Activated CD8-positive, alpha-beta memory T cell treated with anti-CD3 and anti-CD28 coated beads, Interleukin-2, amount 10 ng/mL, durations not matched to agents 7 days and 5 days (primary cell): ENCODE measurements at regions not wholly inside any gene's neighbourhood (a gene's known extent, or its start where the extent isn't known, plus 50 kb on each side); places are given as distances from the start of the nearest gene placed in this dataset.

Source experiments
- ATAC-seq: fragments of 150-1000 bp; cut with Tn5 transposase; one replicate; pipeline ENCODE4 v1.10.0; 2021; ENCODE audit warnings: moderate library complexity
- CTCF ChIA-PET: fragments of 350-600 bp; sonication (Branson Sonifier 250); formaldehyde crosslinking; loops from one replicate; lab custom pipeline; 2021; ENCODE audit warnings: antibody characterized with exemption; lab: Charles Lee
- DNase-seq: peaks from one replicate; pipeline ENCODE4 v3.0.0-alpha.2; 2020
- H3K27ac Mint-ChIP-seq: one replicate; pipeline ENCODE4 v1.8.0; 2021; ENCODE audit warnings: mild to moderate bottlenecking, mixed read lengths
- H3K27me3 Mint-ChIP-seq: one replicate; pipeline ENCODE4 v1.8.0; 2021; ENCODE audit warnings: mixed read lengths
- H3K36me3 Mint-ChIP-seq: one replicate; pipeline ENCODE4 v1.8.0; 2021; ENCODE audit warnings: mild to moderate bottlenecking, mixed read lengths
- H3K4me1 Mint-ChIP-seq: one replicate; pipeline ENCODE4 v1.8.0; 2021; ENCODE audit warnings: mixed read lengths
- H3K4me3 Mint-ChIP-seq: one replicate; pipeline ENCODE4 v1.8.0; 2021; ENCODE audit warnings: mild to moderate bottlenecking, moderate library complexity, mixed read lengths
- H3K9me3 Mint-ChIP-seq: one replicate; pipeline ENCODE4 v1.8.0; 2022; ENCODE audit warnings: low read depth, mixed read lengths

DNA sequence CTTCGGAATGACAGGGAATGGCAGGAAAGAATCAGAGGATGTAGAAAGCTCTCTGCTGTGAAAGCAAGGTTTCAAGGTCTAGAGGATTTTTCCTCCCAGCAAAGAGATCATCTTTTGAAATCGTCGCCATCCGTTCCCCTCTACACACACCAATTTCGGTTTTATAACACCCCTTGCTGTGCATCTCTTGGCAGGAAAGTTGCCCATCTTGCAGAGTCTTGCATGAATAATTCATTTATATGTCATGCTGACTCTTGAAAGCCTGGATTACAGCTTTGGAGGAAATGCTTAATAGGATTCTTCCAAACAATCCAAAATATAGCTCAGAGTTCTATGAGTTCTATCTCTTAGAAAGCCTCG lies 262.7 kb downstream of the CHL1 start:
- no peak for ATAC-seq
- no peaks in the 10 kb centered on the region for H3K27me3 Mint-ChIP-seq

DNA sequence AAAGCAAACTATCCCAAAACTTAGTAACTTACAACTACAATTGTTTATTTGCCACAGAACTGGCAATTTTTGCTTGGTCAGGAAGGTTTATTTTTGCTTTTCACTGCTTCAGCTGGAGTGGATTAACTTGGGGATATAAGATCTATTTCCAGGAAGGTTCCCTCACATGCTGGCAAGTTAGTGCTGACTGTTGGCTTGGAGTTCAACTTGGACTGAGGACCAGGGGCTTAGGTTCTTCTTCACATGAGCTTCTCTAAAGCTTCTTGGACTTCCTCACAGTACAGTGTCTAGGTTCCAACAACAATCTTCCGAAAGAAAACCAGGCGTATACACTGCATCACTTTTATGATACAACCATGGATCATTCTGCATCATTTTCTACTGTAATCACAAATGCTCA lies 264.4 kb downstream of the CHL1 start:
- no peak for DNase-seq
- Mint-ChIP-seq H3K9me3 (no peaks in the 10 kb centered on the region), H3K36me3 (no peaks in the 10 kb centered on the region), H3K4me1 (no peaks in the 10 kb centered on the region), H3K27me3 (no peaks in the 10 kb centered on the region), H3K27ac (no peak overlapping the region), H3K4me3 (no peak overlapping the region)
- CTCF ChIA-PET = no interaction called here
- ATAC-seq = no peak

More for the DNA sequence above, 262.7 kb downstream of the CHL1 start:
- CTCF ChIA-PET = no interaction called here
- Mint-ChIP-seq H3K36me3 (no peaks in the 10 kb centered on the region), H3K27ac (no peak overlapping the region), H3K4me3 (no peak overlapping the region), H3K4me1 (no peaks in the 10 kb centered on the region), H3K9me3 (no peaks in the 10 kb centered on the region)
- no peak for DNase-seq

DNA sequence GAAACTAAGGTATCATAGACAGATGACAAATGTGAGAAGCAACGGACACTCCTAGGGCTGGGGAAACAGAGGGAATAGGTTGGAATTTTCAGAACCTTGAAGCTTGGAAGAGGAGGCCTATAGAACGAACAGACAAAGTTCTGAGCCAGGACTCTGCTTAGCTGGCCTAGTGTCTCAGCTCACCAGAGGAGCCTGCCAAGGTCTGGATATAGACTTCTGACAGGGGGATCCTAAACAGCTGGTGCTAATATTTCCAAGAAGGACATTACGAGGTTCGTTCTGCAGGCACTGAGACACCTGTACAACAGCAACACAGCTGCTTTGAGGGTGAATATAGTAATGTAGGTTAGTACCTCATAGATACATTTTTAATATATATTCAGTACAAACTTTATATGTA lies 266.3 kb downstream of the CHL1 start:
- no peak overlapping the region for H3K4me3 Mint-ChIP-seq
- H3K36me3 Mint-ChIP-seq = no peaks in the 10 kb centered on the region
- H3K27me3 Mint-ChIP-seq = no peaks in the 10 kb centered on the region
- H3K27ac Mint-ChIP-seq = no peak overlapping the region
- no peak for DNase-seq
- no peaks in the 10 kb centered on the region for H3K9me3 Mint-ChIP-seq
- CTCF ChIA-PET = no interaction called here
- H3K4me1 Mint-ChIP-seq = no peaks in the 10 kb centered on the region
- no peak for ATAC-seq

DNA sequence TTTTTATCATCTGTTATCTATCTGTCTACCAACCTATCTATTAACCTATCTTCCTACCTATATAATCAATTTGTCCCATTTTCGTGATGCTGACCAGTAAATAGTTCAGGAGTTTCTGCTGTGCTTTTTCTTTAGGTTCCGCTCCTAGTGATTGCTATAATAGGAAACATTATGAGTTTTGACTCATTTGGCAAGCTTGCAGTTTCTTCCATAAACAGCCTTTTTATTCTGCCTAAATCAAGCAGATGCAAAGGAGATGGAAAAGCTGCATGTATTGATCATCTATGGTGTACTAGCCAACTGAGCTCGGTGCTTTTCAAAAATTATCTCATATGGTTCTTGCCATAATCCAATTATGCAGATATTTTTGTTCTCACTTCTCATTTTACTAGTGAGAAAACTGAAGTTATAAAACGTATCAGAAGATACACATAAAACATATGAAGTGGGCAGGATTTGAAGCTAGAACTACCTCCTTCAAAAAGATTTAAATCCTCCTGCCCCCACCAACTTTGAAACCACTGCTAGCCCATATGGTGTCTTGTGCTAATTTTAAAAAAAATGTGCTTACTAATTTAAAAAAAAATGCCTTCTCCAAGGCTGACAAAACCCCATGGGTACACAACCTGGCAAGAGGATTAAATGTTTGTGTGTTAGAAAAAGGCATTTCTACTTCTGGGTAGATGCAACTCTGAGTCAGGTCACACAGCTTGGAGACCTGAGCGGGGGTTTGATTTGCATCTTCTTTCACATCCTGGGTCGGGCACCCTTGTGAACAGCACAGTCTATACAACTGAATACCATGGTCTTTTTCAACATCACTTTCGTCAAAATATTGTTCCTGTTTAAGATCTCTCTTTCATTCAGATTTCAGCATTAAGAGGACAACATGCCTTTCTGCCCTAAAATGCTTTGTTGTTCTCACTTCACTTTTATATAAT lies 267.0 kb downstream of the CHL1 start:
- Mint-ChIP-seq H3K4me3 (no peak overlapping the region), H3K9me3 (no peaks in the 10 kb centered on the region), H3K4me1 (no peaks in the 10 kb centered on the region), H3K27me3 (no peaks in the 10 kb centered on the region), H3K27ac (no peak overlapping the region), H3K36me3 (no peaks in the 10 kb centered on the region)
- no peak for ATAC-seq
- CTCF ChIA-PET = no interaction called here
- no peak for DNase-seq

- Mint-ChIP-seq H3K36me3 (no peaks in the 10 kb centered on the region), H3K27ac (no peak overlapping the region), H3K4me1 (no peaks in the 10 kb centered on the region), H3K9me3 (peaks cover under 1% of the 10 kb centered on the region), H3K4me3 (no peak overlapping the region), H3K27me3 (no peaks in the 10 kb centered on the region)
- DNase-seq = no peak
- ATAC-seq = no peak
- CTCF ChIA-PET = no interaction called here
Measured at GRCh38 chr3:464255-464654, 267.7 kb downstream of the CHL1 start.

- CTCF ChIA-PET = no interaction called here
- H3K4me1 Mint-ChIP-seq = no peaks in the 10 kb centered on the region
Measured at GRCh38 chr3:468172-468571, 271.6 kb downstream of the CHL1 start.

GRCh38 chr3:473033-473800 lies 276.7 kb downstream of the CHL1 start:
- CTCF ChIA-PET = no interaction called here
- Mint-ChIP-seq H3K36me3 (no peaks in the 10 kb centered on the region), H3K4me1 (no peaks in the 10 kb centered on the region), H3K27ac (no peak overlapping the region), H3K9me3 (peaks cover 15% of the 10 kb centered on the region), H3K4me3 (no peak overlapping the region), H3K27me3 (no peaks in the 10 kb centered on the region)
- no peak for DNase-seq
- ATAC-seq = no peak

More at GRCh38 chr3:468172-468571, 271.6 kb downstream of the CHL1 start:
- Mint-ChIP-seq H3K4me3 (no peak overlapping the region), H3K27me3 (no peaks in the 10 kb centered on the region), H3K27ac (no peak overlapping the region), H3K9me3 (peaks cover 3% of the 10 kb centered on the region), H3K36me3 (no peaks in the 10 kb centered on the region)
- ATAC-seq = no peak
- no peak for DNase-seq

DNA sequence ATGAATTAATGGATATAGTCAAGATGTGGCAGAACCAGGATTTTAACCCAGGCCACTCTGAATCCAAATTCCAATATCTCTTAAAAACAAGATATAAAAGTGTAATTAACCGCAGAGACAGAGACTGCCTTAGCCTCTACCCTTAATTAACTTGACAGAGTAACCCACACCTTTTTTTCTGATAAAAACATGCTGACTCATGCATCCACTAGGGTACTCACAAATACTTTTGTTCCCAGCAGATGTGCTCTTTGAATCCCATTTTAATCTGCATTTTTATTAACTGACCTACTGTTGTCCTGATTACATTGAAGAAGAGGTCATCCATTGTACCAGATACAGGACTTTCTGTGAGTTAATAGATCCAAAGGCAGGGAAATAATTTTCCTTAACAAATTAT lies 278.3 kb downstream of the CHL1 start:
- no peaks in the 10 kb centered on the region for H3K27me3 Mint-ChIP-seq
- ATAC-seq = no peak

GRCh38 chr3:480070-480469 lies 283.5 kb downstream of the CHL1 start:
- no peak for DNase-seq
- CTCF ChIA-PET = no interaction called here
- H3K27me3 Mint-ChIP-seq = no peaks in the 10 kb centered on the region
- peaks cover 14% of the 10 kb centered on the region for H3K9me3 Mint-ChIP-seq
- no peaks in the 10 kb centered on the region for H3K36me3 Mint-ChIP-seq
- no peak for ATAC-seq
- H3K4me1 Mint-ChIP-seq = no peaks in the 10 kb centered on the region
- H3K4me3 Mint-ChIP-seq = no peak overlapping the region
- H3K27ac Mint-ChIP-seq = no peak overlapping the region

More for the DNA sequence above, 278.3 kb downstream of the CHL1 start:
- H3K27ac Mint-ChIP-seq = no peak overlapping the region
- peaks cover 14% of the 10 kb centered on the region for H3K9me3 Mint-ChIP-seq
- no peaks in the 10 kb centered on the region for H3K4me1 Mint-ChIP-seq
- no peak overlapping the region for H3K4me3 Mint-ChIP-seq
- no peaks in the 10 kb centered on the region for H3K36me3 Mint-ChIP-seq
- DNase-seq = no peak
- CTCF ChIA-PET = no interaction called here

- no peaks in the 10 kb centered on the region for H3K4me1 Mint-ChIP-seq
- CTCF ChIA-PET = no interaction called here
- H3K27ac Mint-ChIP-seq = no peak overlapping the region
- H3K36me3 Mint-ChIP-seq = no peaks in the 10 kb centered on the region
- peaks cover 14% of the 10 kb centered on the region for H3K9me3 Mint-ChIP-seq
- DNase-seq (no peak), ATAC-seq (no peak)
- no peak overlapping the region for H3K4me3 Mint-ChIP-seq
- H3K27me3 Mint-ChIP-seq = no peaks in the 10 kb centered on the region
Measured at GRCh38 chr3:481111-481510, 284.5 kb downstream of the CHL1 start.

DNA sequence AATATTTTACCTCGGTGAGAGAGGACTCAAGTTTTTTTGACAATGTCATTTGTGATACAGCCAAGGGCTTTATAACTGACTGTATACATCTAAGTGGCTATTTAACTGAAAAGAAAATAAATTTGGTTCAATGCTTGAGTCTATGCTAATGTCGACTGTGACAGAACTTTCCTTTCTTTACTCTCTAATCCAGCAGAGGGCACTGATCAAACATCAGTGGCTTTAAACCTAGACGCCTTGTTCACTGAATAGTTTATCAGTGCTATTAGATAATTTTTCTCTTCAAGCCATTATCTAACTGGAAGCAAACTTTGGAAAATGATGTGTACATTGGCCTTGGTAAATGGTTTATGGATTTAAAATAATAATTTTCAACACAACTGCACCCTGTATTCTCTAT lies 285.1 kb downstream of the CHL1 start:
- no peaks in the 10 kb centered on the region for H3K27me3 Mint-ChIP-seq
- peaks cover 11% of the 10 kb centered on the region for H3K9me3 Mint-ChIP-seq
- H3K36me3 Mint-ChIP-seq = no peaks in the 10 kb centered on the region
- no peak for ATAC-seq
- H3K4me3 Mint-ChIP-seq = no peak overlapping the region
- no peak overlapping the region for H3K27ac Mint-ChIP-seq
- DNase-seq = no peak
- no peaks in the 10 kb centered on the region for H3K4me1 Mint-ChIP-seq
- CTCF ChIA-PET = no interaction called here

GRCh38 chr3:482479-482878 lies 285.9 kb downstream of the CHL1 start:
- H3K4me3 Mint-ChIP-seq = no peak overlapping the region
- H3K27me3 Mint-ChIP-seq = no peaks in the 10 kb centered on the region
- H3K36me3 Mint-ChIP-seq = no peaks in the 10 kb centered on the region
- peaks cover 7% of the 10 kb centered on the region for H3K9me3 Mint-ChIP-seq
- CTCF ChIA-PET = no interaction called here
- no peak overlapping the region for H3K27ac Mint-ChIP-seq
- ATAC-seq (no peak), DNase-seq (no peak)
- no peaks in the 10 kb centered on the region for H3K4me1 Mint-ChIP-seq

DNA sequence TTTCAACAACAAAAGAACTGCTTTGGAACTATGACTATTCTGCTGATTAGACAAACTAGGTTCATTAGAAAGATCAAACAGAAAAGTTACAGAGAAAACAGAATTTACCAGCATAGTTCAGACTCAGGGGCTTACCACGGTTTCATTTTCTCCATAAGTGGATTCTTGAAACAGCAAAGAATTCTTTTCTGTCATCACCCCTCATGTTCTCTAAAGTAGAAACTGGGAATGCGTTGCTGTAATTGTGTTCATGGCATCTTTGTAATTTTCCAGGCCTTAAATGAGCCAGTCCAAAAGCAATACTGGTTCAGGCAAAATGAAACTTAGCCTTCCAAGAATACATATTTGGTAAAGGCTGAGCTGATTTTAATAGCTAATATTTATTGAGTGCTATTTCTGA lies 287.8 kb downstream of the CHL1 start:
- no peak overlapping the region for H3K27ac Mint-ChIP-seq
- H3K4me1 Mint-ChIP-seq = no peaks in the 10 kb centered on the region
- ATAC-seq (no peak), DNase-seq (no peak)
- CTCF ChIA-PET = no interaction called here
- H3K4me3 Mint-ChIP-seq = no peak overlapping the region
- H3K9me3 Mint-ChIP-seq = no peaks in the 10 kb centered on the region
- no peaks in the 10 kb centered on the region for H3K36me3 Mint-ChIP-seq
- no peaks in the 10 kb centered on the region for H3K27me3 Mint-ChIP-seq

DNA sequence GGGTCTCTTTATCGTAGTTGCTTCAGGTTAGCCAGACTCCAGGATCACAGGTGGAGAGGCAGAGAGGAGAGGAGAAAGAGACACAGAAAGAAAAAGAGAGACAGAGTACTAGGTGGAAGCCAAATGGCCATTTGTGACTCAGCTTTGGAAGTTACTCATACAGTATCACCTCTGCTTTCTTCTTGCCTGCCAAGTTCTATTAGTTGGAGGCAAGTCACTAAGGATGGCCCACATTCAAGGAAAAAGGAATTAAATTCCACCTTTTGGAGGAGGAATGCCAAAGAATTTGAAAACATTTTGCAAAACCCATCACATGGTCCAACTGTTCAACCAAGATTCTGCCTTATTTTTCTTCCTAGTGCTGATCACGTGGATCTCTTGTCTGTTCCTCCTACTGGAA lies 291.1 kb downstream of the CHL1 start:
- H3K27me3 Mint-ChIP-seq = no peaks in the 10 kb centered on the region
- DNase-seq = no peak
- CTCF ChIA-PET = no interaction called here

More for the DNA sequence above, 291.1 kb downstream of the CHL1 start:
- H3K9me3 Mint-ChIP-seq = no peaks in the 10 kb centered on the region
- H3K4me1 Mint-ChIP-seq = no peaks in the 10 kb centered on the region
- H3K36me3 Mint-ChIP-seq = no peaks in the 10 kb centered on the region
- no peak for ATAC-seq
- no peak overlapping the region for H3K4me3 Mint-ChIP-seq
- no peak overlapping the region for H3K27ac Mint-ChIP-seq
